GM12891 (cell line): ENCODE measurements at regions not wholly inside any gene's neighbourhood (a gene's known extent, or its start where the extent isn't known, plus 50 kb on each side); places are given as distances from the start of the nearest gene placed in this dataset.

Source experiments
- POLR2A ChIP-seq: IDR thresholded peaks from 2 replicates; pipeline ENCODE4 v1.6.1; 2011; ENCODE audit warnings: low read depth, low read length, control low read depth
- TAF1 ChIP-seq: IDR thresholded peaks from 2 replicates; pipeline ENCODE4 v1.6.1; 2011; ENCODE audit warnings: low read depth, low read length, control low read depth

DNA sequence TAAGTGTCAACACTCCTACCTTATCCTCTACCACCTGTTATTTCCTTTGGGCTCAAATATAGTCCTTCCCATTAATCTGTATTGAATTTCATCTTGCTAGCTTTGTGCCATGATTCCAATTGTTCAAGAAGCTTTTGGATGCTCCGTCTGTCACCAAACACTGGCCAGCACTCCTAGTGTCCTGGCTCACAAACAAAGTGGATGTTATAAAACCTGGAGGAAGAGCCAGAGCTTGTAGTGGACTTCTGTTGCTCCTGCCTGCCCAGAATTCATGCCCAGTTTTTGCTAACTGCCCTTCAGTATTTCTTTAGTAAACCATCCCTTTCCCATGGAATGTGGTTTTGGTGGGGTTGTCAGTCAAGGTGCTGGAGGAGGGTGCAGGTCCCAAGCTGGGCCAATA, 77.2 kb upstream of the HS3ST2 start:
- TF ChIP-seq TAF1 (no peak), POLR2A (no peak)
